ENCODE measurements at regions not wholly inside any gene's neighbourhood (a gene's known extent, or its start where the extent isn't known, plus 50 kb on each side); places are given as distances from the start of the nearest gene placed in this dataset.

GRCh38 chr12:107844312-107844921 is 69.9 kb downstream of the ASCL4 start:
- TF ChIP-seq CTCF (IDR thresholded peaks at IDR 0.05) (no peak), EZH2 (IDR thresholded peaks at IDR 0.05; ENCODE audit: borderline replicate concordance, insufficient read depth, low read depth, low read length, poor library complexity, severe bottlenecking) (no peak)
